Peyer's patch (tissue), 4 donors: ENCODE measurements at regions not wholly inside any gene's neighbourhood (a gene's known extent, or its start where the extent isn't known, plus 50 kb on each side); places are given as distances from the start of the nearest gene placed in this dataset.

Source experiments
- POLR2A ChIP-seq, 2 donors: fragments of 450-650 bp; IDR thresholded peaks; one replicate each; pipeline ENCODE4 v1.5.1; 2017; ENCODE audit warnings: antibody characterized with exemption in 2 of 2, mild to moderate bottlenecking in 2 of 2, moderate library complexity in 2 of 2
- TF ChIP-seq, protein P1 (sequence below), 6 experiments: fragments of 450-650 bp in 4 of 6; fragments of 200-600 bp in 2 of 6; sonication (generic) in 1 of 6; IDR thresholded peaks; one replicate each; pipeline ENCODE4 v1.5.1; 2017 to 2019; ENCODE audit warnings: antibody characterized with exemption in 6 of 6, mild to moderate bottlenecking in 3 of 6, moderate library complexity in 1 of 6

DNA sequence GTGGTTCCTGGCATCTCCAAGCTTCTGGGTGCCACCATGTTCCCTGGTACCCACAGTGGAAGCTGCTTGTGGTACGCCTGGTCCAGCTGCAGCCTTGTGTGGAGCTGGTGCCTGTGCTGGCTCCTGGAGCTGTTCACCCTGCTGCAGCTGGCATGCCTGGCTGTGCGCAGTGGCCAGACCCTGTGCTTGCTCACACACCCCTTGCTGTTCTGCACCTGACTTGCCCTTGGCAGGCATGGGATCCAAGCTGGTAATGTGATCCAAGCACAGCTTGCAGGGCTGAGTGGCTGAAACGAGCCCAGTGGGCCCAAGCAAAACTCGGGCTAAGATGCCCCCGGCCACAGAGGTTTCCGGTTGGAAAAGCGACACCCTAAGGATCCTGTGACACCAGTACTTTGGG lies 104.7 kb upstream of the CLMP start:
- TF ChIP-seq POLR2A (IDR thresholded peaks at IDR 0.05), result no peak
- TF ChIP-seq, protein P1, sequence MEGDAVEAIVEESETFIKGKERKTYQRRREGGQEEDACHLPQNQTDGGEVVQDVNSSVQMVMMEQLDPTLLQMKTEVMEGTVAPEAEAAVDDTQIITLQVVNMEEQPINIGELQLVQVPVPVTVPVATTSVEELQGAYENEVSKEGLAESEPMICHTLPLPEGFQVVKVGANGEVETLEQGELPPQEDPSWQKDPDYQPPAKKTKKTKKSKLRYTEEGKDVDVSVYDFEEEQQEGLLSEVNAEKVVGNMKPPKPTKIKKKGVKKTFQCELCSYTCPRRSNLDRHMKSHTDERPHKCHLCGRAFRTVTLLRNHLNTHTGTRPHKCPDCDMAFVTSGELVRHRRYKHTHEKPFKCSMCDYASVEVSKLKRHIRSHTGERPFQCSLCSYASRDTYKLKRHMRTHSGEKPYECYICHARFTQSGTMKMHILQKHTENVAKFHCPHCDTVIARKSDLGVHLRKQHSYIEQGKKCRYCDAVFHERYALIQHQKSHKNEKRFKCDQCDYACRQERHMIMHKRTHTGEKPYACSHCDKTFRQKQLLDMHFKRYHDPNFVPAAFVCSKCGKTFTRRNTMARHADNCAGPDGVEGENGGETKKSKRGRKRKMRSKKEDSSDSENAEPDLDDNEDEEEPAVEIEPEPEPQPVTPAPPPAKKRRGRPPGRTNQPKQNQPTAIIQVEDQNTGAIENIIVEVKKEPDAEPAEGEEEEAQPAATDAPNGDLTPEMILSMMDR (IDR thresholded peaks at IDR 0.05), result no peak
